ENCODE measurements at regions not wholly inside any gene's neighbourhood (a gene's known extent, or its start where the extent isn't known, plus 50 kb on each side); places are given as distances from the start of the nearest gene placed in this dataset.
"Not testable (repeated sequence)": the region's sequence is repeated elsewhere in the genome, so short reads cannot be mapped to it uniquely, and the experiment has no call there.

DNA sequence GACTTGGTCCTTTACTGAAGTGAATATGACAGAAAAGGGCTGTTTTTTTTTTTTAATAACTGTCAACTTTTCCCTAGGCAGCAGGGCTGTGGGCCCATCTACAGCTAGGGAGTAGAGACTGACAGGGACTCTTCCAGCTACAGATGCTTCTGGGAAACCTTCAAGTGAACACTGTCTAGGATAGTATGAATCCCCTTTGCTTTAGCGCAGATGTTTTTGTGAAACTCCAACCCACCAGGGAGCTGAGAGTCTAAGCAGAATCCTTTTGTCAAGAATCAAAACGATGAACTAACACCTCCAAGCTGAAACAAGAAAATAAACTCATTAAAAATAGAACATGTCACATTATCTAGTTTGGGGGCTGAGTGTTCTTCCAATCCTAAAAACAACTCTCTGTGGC lies 219.7 kb upstream of the FGF13 start:
- DNase-seq: no peak

DNA sequence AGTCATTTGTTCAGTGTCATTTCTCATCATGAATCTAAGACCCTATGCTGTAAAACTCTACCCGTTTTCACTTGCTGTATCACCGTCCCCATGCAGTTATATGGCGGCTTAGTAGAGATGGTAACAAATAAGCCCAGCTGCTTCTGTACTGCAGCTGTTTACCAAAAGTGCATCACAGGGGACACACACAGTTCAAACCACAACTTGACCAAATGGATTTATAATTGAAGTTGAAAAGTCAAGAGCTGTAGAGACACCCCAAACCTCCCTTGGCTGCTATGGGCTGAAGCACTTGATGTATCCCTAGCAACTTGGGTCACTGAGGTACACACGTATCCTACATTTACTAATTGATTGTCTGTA lies 219.0 kb upstream of the FGF13 start:
- DNase-seq: no peak

DNA sequence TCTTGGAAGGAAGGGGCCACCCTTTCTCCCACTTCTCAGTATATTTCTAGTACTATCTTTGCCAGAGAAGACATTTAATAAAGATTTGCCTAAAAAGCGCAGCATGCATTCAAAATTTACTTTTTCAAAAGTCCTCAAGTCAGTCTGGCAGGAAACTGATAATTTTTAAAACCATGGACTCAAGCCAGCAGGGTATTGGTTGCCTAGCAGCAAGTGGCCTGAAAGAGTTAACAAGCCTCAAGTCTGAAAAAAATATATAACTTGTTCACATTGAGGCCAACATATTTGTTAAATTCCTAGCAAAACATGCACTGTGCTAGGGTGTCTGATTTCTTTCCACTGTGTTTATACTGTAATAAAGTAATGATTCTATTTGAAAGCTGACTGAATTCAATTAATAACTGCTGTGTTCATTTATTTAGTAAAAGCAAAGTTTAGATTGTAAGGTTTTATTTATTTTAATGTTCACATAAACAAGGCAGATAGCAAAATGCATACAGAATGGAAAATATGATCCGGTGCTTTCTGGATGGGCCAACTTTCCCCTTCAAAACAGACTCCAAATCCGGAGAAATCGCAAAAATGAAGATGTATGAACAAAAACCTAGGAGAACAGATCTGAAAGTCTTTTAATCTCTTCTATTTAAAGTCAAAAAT lies 218.5 kb upstream of the FGF13 start:
- no peak for DNase-seq

DNA sequence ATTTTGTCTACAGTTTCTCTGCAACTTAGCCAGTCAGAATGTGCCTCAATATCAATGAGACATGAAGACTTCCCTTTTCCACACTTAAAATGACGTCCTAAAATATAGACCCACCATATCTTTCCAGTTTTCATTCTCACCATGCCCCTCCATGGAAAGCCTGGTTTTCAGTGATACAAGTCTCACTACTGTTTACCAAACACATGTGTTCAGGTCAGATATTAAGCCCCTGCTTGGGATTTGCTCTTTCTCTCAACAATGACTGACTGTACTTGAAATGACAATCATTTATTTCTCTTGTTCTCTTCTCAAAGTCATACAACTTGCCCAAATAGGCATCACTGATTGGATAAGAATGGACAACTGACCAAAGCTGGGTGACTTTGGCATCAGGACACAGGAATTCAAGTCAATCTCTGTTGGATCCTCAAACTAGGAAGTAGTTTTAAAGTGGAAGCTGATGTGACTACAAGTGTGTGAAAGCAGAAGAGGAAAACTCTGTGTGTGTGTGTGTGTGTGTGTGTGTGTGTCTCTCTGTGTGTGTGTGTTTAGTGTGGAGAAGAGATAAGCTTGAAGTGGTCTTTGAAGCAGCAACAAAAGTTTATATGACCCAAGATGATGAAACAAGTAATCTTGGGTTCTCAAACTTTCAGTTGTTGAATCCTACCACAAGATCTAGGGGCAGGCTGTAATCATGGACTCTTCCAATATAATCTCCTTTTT lies 217.4 kb upstream of the FGF13 start:
- DNase-seq: no peak

DNA sequence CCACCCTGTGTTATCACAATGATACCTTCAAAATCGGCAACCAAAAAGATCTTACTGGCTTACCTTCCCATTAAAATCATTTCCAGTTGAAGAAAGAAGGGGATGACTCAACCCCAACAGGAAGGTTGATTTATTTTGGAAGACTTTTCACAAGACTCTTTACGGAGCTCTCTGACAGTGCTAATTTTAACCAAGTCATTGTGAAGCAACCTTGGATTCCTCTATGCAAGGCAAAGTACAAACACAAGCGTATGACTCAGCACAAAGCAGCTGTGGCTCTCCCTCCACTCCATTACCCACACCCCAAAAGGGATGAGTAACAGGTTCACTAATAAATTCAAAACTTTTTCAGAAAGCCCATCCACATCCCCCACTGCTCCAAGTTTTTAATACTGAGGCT lies 213.8 kb upstream of the FGF13 start:
- DNase-seq: no peak

DNA sequence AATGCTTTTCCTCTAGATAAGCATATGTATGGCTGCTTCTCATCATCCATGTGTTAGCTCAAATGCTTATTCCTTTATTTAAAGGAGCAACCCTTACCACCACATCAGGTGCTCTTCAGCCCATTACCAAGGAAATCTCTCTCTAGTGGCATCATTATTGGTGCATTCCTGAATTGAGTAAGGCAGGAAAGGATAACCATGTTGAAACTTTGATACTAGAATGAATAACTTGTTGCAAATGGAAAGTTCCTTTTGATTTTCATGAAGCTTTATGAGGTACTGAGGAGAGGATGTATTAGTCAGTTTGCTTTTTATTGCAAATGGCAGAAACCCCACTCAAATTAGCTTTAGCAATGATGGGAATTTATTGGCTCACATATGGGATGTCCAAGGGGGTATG lies 212.3 kb upstream of the FGF13 start:
- no peak for DNase-seq

DNA sequence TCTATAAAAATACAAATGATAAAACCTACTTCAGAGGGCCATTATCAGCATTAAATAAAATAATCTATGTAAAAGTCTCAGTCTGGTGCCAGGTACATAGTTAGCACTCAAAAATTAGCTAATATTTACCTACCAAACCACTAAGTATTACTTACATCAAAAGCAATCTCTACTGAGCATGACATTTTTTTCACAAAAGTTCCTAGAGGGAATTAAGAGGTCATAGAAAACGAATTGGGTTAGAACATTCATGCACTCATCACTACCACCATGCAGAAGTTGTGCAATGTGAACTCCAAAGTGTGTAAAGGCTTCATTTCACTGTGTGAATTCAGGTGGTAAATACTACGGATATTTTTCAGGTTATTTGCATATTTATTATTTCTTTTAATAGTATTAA lies 209.5 kb upstream of the FGF13 start:
- DNase-seq: no peak

DNA sequence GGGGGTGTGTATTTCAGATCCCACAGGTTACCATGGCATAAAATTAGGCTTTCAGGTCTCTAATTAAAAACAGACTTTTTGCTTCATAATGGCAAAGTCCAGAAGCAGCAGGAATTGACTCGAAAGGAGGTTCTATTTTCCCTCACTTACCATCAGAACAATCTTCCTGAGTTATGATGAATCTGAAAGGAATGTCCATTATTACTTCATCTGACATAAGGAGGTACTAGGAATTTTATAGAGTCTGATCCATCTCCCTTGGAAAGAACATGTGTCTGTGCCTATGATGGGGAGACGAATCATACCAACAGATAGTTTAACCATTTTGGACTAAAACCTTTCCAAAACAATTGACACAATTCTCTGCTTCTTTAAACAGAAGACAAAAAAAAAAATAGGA lies 206.3 kb upstream of the FGF13 start:
- no peak for DNase-seq

DNA sequence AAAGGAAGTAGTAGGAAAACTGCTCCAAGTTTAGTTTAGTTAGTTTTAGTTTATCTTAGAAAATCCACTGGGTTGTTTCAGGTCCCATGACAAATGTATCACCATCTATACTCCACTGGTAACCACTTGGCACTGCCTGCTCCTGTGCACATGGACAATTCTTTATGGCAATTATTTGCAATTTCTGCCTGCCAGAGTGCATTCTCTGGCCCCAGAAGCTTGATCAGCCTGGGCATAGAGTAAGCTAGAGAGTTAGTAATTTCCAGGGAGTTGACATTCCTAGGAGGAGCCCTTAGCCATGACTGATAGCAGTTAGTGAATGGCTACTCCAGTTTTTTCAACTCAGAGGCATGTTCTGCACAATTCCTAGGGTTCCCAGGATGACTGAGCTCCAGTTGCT lies 203.2 kb upstream of the FGF13 start:
- DNase-seq: no peak

DNA sequence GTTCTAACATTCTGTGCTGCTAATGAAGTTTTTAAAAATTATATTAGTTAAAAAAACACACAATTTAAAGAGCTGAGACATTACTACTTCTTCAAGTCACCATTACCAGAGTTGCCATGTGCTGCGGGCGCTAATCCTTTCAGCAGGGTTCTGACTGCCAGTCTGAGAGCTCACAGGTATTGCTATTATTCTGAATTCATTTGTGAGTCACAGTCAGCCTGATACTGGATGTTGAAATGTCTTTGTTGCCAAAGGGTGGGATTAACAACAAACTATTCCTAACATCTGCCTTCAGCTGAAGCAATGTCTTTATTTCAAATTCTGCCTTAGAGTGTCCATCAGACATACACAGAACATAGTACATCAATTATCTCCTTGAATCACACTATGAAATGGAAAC lies 197.1 kb upstream of the FGF13 start:
- DNase-seq: no peak

DNA sequence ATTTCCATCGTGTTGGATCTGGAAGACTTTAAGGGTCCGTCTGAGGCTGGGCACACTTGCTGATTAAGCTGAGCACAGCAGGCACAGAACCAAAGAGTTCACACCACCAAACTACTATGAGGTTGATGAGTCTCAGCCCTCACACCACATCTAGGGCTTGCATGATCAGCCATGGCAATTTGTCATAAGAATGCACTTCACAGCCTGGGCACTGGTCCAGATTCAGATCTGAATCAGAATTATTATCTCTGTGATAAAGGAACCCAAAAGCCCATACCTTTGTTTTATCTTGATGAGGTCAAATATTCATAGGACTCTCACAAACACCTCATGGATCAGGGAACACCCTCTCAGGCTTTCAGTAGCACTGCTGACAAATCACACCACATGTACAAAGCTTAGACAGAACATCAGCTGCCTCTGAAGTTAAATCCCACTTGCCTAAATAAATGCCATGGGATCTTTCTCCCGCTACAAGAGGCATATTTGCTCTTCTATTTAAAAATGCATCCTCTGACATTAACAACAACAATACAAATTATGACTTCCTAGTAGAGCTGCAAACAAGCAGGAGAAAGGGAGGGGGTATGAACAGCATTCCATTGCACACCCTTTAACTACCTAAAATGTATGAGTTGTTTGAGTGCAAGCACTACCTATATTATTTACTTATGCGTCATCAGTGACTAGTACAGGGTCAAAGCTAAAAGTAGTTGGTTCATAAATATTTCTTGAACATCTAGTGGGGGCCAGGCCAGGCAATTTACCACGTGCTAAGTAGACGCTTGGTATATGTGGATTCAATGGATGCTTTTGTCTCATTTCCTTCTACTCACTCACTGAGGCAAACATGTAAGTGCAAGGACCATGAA lies 186.3 kb upstream of the FGF13 start:
- no peak for DNase-seq

DNA sequence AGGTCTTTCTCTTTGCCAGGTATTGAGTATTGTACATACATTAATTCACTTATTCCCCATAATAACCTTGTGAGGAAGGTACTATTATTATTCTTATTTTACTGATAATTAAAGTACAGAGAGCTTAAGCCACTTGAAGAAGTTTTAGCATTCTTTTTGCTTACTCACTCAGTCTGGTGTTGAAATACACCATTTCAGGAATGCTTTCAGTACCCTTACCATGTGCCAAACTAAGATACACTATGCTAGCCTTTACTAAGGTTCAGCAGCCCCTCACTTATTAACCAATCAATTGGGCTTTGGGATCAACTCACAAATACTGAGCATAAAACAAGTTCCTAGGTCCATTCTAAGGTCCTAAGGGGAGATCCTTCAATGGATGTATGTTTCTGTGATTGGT lies 179.0 kb upstream of the FGF13 start:
- no peak for DNase-seq

DNA sequence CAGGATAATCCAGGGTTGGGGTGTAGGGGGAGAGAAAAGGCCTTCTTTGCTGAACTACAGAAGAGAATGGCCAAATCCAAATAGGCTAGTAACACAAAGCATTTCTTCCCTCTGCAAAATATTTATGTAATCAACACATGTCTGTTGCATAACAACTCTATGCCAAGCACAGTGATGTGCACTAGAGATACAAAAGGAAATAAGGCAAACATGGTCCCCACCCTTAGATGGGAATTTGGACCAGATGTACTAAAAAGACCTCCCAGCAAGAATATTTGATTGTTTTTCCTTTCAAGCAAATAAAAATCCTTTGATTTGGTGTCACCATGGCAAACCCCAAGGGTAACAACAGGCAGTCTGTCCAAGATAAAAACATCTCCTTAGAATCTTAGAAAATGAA lies 177.6 kb upstream of the FGF13 start:
- DNase-seq: no peak

DNA sequence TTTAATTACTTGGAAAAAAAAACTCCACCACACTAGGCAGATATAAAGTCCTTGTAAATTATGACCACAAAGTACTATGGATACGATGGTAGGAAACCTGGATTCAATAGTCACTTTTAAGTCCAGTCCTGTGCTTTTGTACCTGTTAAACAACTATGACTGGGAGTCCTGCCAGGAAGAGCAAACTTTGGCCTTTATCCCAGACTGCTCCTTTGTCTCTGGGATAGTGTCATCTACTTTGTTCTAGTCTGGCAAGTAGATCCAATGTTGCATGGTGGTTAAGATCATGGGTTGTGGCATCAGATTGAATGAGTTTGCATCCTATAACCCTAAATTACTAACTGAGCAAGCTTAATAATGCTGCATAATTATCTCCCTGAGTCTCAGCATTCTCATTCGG lies 175.3 kb upstream of the FGF13 start:
- no peak for DNase-seq

DNA sequence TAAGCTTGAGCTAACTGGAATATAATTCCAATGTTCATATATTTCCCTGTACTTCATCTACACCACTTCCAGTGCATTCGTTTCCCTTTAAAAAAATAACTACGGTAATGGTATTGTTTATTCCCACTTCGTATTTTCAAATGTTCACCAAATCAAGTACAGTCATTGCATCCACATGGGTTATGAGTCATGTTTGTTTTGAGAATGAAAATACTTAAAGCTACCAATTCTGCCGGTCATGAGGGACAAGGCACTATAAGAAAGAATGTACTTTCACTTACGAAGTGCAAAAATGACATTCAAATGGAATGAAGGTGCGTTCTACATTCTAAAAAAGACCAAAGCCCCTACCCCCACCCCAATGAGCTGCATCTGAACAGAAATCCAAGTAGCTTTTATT lies 174.4 kb upstream of the FGF13 start:
- DNase-seq: no peak

DNA sequence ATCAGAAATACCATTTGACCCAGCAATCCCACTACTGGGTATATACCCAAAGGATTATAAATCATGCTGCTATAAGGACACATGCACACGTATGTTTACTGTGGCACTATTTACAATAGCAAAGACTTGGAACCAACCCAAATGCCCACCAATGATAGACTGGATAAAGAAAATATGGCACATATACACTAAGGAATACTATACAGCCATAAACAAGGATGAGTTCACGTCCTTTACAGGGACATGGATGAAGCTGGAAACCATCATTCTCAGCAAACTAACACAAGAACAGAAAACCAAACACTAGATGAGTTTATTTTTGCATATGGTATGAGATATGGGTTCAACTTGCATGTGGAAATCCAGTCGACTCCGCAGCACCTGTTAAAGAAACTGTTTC lies 168.8 kb upstream of the FGF13 start:
- not testable (repeated sequence) for DNase-seq

DNA sequence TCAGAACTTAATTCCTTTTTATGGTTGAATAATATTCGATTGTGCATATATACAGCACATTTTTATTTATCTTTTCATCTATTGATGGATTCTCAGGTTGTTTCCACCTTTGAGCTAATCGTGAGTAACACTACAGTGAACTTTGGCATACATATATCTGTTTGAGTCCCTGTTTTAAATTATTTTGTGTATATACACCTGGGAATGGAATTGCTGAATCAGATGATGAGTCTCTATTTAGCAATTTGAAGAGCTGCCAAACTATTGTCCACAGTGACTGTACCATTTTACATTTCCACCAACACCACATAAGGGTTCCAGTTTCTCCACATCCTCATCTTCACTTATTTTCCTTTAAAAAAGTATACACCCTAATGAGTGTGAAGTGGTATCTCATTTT lies 166.2 kb upstream of the FGF13 start:
- DNase-seq: no peak

DNA sequence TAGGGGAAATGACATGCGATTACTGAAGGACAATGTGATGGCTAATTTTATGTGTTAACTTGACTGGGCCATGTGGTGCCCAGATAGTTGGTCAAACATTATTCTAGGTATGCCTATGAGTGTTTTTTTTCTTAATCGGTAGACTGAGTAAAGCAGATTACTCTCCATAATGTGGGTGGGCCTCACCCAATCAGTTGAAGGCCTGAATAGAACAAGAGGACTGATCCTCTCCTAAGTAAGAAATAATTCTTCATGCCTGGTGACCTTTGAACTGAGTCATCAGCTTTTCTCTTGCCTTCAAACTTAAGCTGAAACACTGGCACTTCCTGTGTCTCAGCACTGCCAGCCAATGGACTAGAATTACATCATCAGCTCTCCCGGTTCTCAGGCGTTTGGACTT lies 164.0 kb upstream of the FGF13 start:
- no peak for DNase-seq

DNA sequence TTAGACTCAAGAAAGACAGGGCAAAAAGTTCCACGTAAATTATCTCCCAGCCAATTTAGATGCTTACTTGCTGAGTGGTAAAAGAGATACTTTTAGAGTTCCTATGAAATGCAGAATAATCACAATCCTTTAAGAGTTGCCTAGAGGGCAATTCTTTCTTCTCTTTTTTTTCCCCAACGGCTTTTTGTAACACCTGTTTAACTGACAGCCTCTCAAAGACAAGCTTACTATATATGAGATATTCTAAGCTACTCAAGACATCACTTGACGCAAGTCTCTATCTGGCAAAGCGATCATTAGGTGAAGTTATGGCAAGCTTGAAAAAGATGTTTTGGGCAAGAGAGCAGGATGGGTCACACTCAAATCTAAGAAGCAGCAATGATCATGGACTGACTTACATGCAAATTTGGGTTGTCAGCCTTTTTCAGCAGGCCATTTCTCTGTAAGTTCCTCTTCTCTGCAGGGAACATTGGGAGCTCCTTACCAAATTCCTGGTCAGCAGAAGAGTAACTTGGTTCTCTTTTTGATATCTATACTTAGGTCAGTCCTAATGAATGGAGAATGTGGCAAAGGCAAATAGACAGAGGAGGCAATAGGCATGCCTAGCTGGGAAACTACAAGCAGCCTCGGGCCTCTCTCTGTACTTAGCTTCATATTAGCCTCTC lies 162.9 kb upstream of the FGF13 start:
- no peak for DNase-seq

DNA sequence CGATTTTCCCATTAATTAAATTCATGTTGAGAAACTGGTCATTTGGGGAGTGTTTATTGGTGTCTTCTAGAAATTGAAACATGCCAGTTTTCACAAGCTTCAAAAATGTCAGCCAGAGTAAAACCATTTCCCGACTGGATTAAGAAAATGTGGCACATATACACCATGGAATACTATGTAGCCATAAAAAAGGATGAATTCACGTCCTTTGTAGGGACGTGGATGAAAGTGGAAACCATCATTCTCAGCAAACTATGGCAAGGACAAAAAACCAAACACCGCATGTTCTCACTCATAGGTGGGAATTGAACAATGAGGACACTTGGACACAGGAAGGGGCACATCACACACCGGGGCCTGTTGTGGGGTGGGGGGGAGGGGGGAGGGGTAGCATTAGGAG lies 162.1 kb upstream of the FGF13 start:
- not testable (repeated sequence) for DNase-seq

DNA sequence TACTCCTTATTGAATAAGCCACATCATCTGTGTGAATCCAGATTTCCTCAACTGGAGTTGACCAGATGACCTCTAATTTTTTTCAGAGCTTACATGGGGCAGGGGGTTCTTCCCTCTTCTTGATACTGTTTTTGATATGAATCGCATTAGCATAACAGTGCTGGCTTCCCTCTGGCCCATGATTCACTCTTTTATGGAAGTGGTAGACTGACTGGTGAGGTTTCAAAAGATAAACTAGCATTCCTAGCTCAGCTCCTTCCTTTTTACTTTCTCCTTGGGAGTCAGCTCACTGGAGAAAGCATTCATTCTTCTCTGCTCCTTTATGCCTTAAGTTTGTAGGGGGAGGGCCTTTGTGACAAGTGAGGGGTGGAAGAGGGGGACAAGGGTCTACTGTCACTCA lies 161.0 kb upstream of the FGF13 start:
- DNase-seq: no peak

DNA sequence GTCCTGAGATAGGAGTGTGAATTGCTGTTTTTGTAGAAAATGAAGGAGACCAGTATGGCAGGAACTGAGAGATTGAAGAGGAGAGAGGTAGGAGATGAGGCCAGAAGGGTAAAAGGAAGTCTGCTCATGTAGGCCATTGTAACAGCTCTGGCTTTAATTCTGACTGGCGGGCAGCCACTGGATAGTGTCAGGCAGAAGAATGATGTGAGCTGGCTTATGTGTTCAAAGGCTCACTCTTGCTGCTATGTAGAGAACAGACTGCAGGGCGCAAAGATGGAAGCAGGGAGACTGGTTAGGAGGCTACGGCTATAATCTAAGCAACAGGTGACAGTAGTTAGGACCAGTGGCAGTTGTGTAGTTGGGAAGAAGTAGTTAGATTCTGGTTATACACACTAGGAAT lies 160.2 kb upstream of the FGF13 start:
- no peak for DNase-seq

DNA sequence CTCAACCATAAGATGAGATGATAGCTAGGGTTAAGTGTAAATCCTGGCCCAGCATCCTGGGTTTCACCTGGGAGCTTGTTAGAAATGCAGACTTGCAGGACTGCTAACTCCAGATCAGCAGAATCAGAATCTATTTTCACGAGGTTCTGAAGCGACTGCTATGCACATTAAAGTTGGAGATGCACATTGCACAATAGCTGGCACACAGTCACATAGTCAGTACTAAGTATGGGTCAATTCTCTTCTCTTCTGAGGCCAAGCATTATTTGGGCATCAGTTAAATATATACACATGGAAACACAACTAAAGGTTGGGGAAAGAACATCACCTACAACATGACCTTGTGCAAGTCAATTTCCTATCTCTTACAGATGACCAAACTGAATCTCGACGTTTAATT lies 155.1 kb upstream of the FGF13 start:
- no peak for DNase-seq
